Vagina (tissue), 2 donors: ENCODE measurements at regions not wholly inside any gene's neighbourhood (a gene's known extent, or its start where the extent isn't known, plus 50 kb on each side); places are given as distances from the start of the nearest gene placed in this dataset.

Experiments
- POLR2A ChIP-seq, 2 donors: fragments of 450-650 bp; IDR thresholded peaks; one replicate each; pipeline ENCODE4 v1.6.1; 2017; ENCODE audit warnings: antibody characterized with exemption in 2 of 2, mild to moderate bottlenecking in 2 of 2, moderate library complexity in 2 of 2
- TF ChIP-seq, protein P1 (sequence below), 3 experiments: fragments of 450-650 bp in 2 of 3; fragments of 200-600 bp in 1 of 3; sonication (generic) in 1 of 3; IDR thresholded peaks; one replicate each; pipeline ENCODE4 v1.5.1; 2017 to 2019; ENCODE audit warnings: antibody characterized with exemption in 3 of 3, mild to moderate bottlenecking in 2 of 3, moderate library complexity in 2 of 3

- TF ChIP-seq, protein P1, sequence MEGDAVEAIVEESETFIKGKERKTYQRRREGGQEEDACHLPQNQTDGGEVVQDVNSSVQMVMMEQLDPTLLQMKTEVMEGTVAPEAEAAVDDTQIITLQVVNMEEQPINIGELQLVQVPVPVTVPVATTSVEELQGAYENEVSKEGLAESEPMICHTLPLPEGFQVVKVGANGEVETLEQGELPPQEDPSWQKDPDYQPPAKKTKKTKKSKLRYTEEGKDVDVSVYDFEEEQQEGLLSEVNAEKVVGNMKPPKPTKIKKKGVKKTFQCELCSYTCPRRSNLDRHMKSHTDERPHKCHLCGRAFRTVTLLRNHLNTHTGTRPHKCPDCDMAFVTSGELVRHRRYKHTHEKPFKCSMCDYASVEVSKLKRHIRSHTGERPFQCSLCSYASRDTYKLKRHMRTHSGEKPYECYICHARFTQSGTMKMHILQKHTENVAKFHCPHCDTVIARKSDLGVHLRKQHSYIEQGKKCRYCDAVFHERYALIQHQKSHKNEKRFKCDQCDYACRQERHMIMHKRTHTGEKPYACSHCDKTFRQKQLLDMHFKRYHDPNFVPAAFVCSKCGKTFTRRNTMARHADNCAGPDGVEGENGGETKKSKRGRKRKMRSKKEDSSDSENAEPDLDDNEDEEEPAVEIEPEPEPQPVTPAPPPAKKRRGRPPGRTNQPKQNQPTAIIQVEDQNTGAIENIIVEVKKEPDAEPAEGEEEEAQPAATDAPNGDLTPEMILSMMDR (IDR thresholded peaks at IDR 0.05), result no peak
- no peak for TF ChIP-seq POLR2A (IDR thresholded peaks at IDR 0.05)
Measured at GRCh38 chr7:12777257-12777656, 89.8 kb downstream of the ARL4A start.
